GM23338 (cell line): ENCODE measurements at regions not wholly inside any gene's neighbourhood (a gene's known extent, or its start where the extent isn't known, plus 50 kb on each side); places are given as distances from the start of the nearest gene placed in this dataset.

ENCODE experiments used
- ATAC-seq: fragments of 200-7000 bp; cut with Tn5 transposase; 3 replicates; pipeline ENCODE4 v1.9.1; 2020
- DNase-seq: peaks from one replicate; pipeline ENCODE4 v3.0.0-alpha.2; 2015; ENCODE audit warnings: low spot score
- H2AFZ ChIP-seq: fragments of 200-600 bp; sonication (generic); 2 replicates; pipeline ENCODE4 v1.8.0; 2016; ENCODE audit warnings: antibody characterized with exemption, mild to moderate bottlenecking, moderate library complexity
- H3F3A ChIP-seq: fragments of 200-600 bp; sonication (generic); replicated peaks from 2 replicates; pipeline ENCODE4 v1.8.0; 2017; ENCODE audit warnings: antibody characterized with exemption, mixed run types, low read depth
- H3K27ac ChIP-seq: fragments of 200-600 bp; sonication (generic); 2 replicates; pipeline ENCODE4 v1.6.1; 2016; ENCODE audit warnings: low read depth
- H3K27me3 ChIP-seq: fragments of 200-600 bp; sonication (generic); 2 replicates; pipeline ENCODE4 v1.8.0; 2016; ENCODE audit warnings: mild to moderate bottlenecking, mixed run types, moderate library complexity; ENCODE audit not compliant: insufficient read depth
- H3K36me3 ChIP-seq: fragments of 200-600 bp; sonication (generic); 2 replicates; pipeline ENCODE4 v1.8.0; 2016; ENCODE audit warnings: mild to moderate bottlenecking; ENCODE audit not compliant: insufficient read depth
- H3K4me1 ChIP-seq: fragments of 200-600 bp; sonication (generic); 2 replicates; pipeline ENCODE4 v1.8.0; 2016; ENCODE audit warnings: mild to moderate bottlenecking, moderate library complexity; ENCODE audit not compliant: insufficient read depth
- H3K4me2 ChIP-seq: fragments of 200-600 bp; sonication (generic); 2 replicates; pipeline ENCODE4 v1.7.1; 2017; ENCODE audit warnings: mixed run types
- H3K4me3 ChIP-seq: fragments of 200-600 bp; sonication (generic); 2 replicates; pipeline ENCODE4 v1.6.1; 2016; ENCODE audit warnings: mixed run types
- H3K79me2 ChIP-seq: fragments of 200-600 bp; sonication (generic); replicated peaks from 2 replicates; pipeline ENCODE4 v1.8.0; 2017; ENCODE audit warnings: mild to moderate bottlenecking; ENCODE audit not compliant: insufficient read depth
- H3K9me2 ChIP-seq: fragments of 200-600 bp; sonication (generic); 2 replicates; pipeline ENCODE4 v1.8.0; 2017; ENCODE audit not compliant: insufficient read depth
- H4K20me1 ChIP-seq: fragments of 200-600 bp; sonication (generic); replicated peaks from 2 replicates; pipeline ENCODE4 v1.8.0; 2017; ENCODE audit warnings: mild to moderate bottlenecking; ENCODE audit not compliant: insufficient read depth
- H3K27ac Mint-ChIP-seq: 2 replicates; pipeline ENCODE4 v1.8.0; 2020; ENCODE audit warnings: inconsistent platforms, mild to moderate bottlenecking, moderate library complexity, mixed read lengths
- H3K27me3 Mint-ChIP-seq: 3 replicates; pipeline ENCODE4 v1.8.0; 2022; ENCODE audit warnings: low read depth, mild to moderate bottlenecking, moderate library complexity, mixed read lengths, inconsistent platforms; ENCODE audit not compliant: insufficient read depth, poor library complexity
- H3K36me3 Mint-ChIP-seq: 3 replicates; pipeline ENCODE4 v1.8.0; 2021; ENCODE audit warnings: low read depth, mild to moderate bottlenecking, inconsistent platforms, moderate library complexity, mixed read lengths
- H3K4me1 Mint-ChIP-seq: 3 replicates; pipeline ENCODE4 v1.8.0; 2020; ENCODE audit warnings: mild to moderate bottlenecking, inconsistent platforms, mixed read lengths
- H3K4me3 Mint-ChIP-seq: 3 replicates; pipeline ENCODE4 v1.8.0; 2021; ENCODE audit warnings: moderate library complexity, mild to moderate bottlenecking, inconsistent platforms, mixed read lengths
- H3K9me3 Mint-ChIP-seq: 3 replicates; pipeline ENCODE4 v1.8.0; 2020; ENCODE audit warnings: moderate library complexity, mild to moderate bottlenecking, inconsistent platforms, mixed read lengths
- CREB1 ChIP-seq: fragments of 250-450 bp; sonication (Bioruptor Pico); IDR thresholded peaks from 2 replicates; pipeline ENCODE4 v1.5.0; 2020; ENCODE audit warnings: low read depth, mild to moderate bottlenecking, moderate library complexity
- EZH2 ChIP-seq: fragments of 200-600 bp; sonication (generic); IDR thresholded peaks from one replicate; pipeline ENCODE4 v1.8.0; 2017; ENCODE audit warnings: antibody characterized with exemption, mild to moderate bottlenecking, low read depth; ENCODE audit not compliant: unreplicated experiment
- EZH2phosphoT487 ChIP-seq: fragments of 200-600 bp; sonication (generic); IDR thresholded peaks from one replicate; pipeline ENCODE4 v1.8.1; 2018; ENCODE audit warnings: antibody characterized with exemption; ENCODE audit not compliant: unreplicated experiment
- JUNB ChIP-seq: IDR thresholded peaks from one replicate; pipeline ENCODE4 v1.6.1; 2016; ENCODE audit warnings: antibody characterized with exemption; ENCODE audit not compliant: unreplicated experiment
- NANOG ChIP-seq: IDR thresholded peaks from 2 replicates; pipeline ENCODE4 v1.6.1; 2016; ENCODE audit warnings: antibody characterized with exemption, borderline replicate concordance
- POLR2AphosphoS5 ChIP-seq: IDR thresholded peaks from 2 replicates; pipeline ENCODE4 v1.6.1; 2016; ENCODE audit warnings: antibody characterized with exemption, low read depth
- REST ChIP-seq: IDR thresholded peaks from one replicate; pipeline ENCODE4 v1.6.1; 2018; ENCODE audit warnings: antibody characterized with exemption; ENCODE audit not compliant: unreplicated experiment
- STAT1 ChIP-seq: IDR thresholded peaks from one replicate; pipeline ENCODE4 v1.6.1; 2016; ENCODE audit warnings: antibody characterized with exemption; ENCODE audit not compliant: unreplicated experiment
- ZNF114 ChIP-seq: fragments of 250-450 bp; sonication (Bioruptor Pico); IDR thresholded peaks from 2 replicates; pipeline ENCODE4 v1.5.0; 2020; ENCODE audit warnings: mild to moderate bottlenecking, moderate library complexity
- ZNF331 ChIP-seq: fragments of 250-450 bp; sonication (Bioruptor Pico); IDR thresholded peaks from 2 replicates; pipeline ENCODE4 v1.5.0; 2020; ENCODE audit warnings: low read depth, mild to moderate bottlenecking, moderate library complexity
- ZNF462 ChIP-seq: fragments of 250-450 bp; sonication (Bioruptor Pico); IDR thresholded peaks from 2 replicates; pipeline ENCODE4 v1.5.0; 2020; ENCODE audit warnings: mild to moderate bottlenecking, moderate library complexity
- TF ChIP-seq, protein P1 (sequence below): IDR thresholded peaks from 2 replicates; pipeline ENCODE4 v1.6.1; 2016; ENCODE audit warnings: antibody characterized with exemption
- TF ChIP-seq, protein P2 (sequence below), 2 experiments: fragments of 200-600 bp in 1 of 2; sonication (generic) in 1 of 2; conservative IDR thresholded peaks; 2 replicates each; pipeline versions ENCODE4 v1.5.1 to v1.6.1; 2016 to 2017; ENCODE audit warnings: antibody characterized with exemption in 2 of 2, low read depth in 2 of 2, mild to moderate bottlenecking in 2 of 2, moderate library complexity in 1 of 2

GRCh38 chr11:41917900-41918299 is 458.4 kb upstream of the LRRC4C start:
- Histone ChIP-seq H3F3A (no peaks in the 10 kb centered on the region), H2AFZ (no peak overlapping the region), H3K36me3 (no peaks in the 10 kb centered on the region; the same call in 1 of the 2 replicates), H3K27me3 (no peaks in the 10 kb centered on the region), H3K4me2 (no peak overlapping the region), H4K20me1 (no peaks in the 10 kb centered on the region), H3K27ac (no peak overlapping the region), H3K79me2 (no peaks in the 10 kb centered on the region), H3K9me2 (0 out of 2 replicates have a peak, but pooled peaks cover 4% of the 10 kb centered on the region), H3K4me1 (peaks cover 10% of the 10 kb centered on the region), H3K4me3 (no peak overlapping the region)
- Mint-ChIP-seq H3K27me3 (no peaks in the 10 kb centered on the region), H3K4me1 (peaks cover 10% of the 10 kb centered on the region; the same call in 1 of the 3 replicates), H3K36me3 (peaks cover 18% of the 10 kb centered on the region; the same call in 2 of the 3 replicates), H3K27ac (no peak overlapping the region), H3K9me3 (peaks cover 78% of the 10 kb centered on the region), H3K4me3 (no peak overlapping the region)
- ATAC-seq (no peak), DNase-seq (no peak)
- TF ChIP-seq STAT1, result no peak
- TF ChIP-seq NANOG, result no peak
- no peak for TF ChIP-seq EZH2
- TF ChIP-seq, protein P1, sequence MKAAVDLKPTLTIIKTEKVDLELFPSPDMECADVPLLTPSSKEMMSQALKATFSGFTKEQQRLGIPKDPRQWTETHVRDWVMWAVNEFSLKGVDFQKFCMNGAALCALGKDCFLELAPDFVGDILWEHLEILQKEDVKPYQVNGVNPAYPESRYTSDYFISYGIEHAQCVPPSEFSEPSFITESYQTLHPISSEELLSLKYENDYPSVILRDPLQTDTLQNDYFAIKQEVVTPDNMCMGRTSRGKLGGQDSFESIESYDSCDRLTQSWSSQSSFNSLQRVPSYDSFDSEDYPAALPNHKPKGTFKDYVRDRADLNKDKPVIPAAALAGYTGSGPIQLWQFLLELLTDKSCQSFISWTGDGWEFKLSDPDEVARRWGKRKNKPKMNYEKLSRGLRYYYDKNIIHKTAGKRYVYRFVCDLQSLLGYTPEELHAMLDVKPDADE, result no peak
- TF ChIP-seq ZNF331, result no peak
- no peak for TF ChIP-seq EZH2phosphoT487
- TF ChIP-seq CREB1, result no peak
- TF ChIP-seq ZNF462 (CRISPR knock-in tag), result no peak
- TF ChIP-seq, protein P2, sequence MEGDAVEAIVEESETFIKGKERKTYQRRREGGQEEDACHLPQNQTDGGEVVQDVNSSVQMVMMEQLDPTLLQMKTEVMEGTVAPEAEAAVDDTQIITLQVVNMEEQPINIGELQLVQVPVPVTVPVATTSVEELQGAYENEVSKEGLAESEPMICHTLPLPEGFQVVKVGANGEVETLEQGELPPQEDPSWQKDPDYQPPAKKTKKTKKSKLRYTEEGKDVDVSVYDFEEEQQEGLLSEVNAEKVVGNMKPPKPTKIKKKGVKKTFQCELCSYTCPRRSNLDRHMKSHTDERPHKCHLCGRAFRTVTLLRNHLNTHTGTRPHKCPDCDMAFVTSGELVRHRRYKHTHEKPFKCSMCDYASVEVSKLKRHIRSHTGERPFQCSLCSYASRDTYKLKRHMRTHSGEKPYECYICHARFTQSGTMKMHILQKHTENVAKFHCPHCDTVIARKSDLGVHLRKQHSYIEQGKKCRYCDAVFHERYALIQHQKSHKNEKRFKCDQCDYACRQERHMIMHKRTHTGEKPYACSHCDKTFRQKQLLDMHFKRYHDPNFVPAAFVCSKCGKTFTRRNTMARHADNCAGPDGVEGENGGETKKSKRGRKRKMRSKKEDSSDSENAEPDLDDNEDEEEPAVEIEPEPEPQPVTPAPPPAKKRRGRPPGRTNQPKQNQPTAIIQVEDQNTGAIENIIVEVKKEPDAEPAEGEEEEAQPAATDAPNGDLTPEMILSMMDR (conservative IDR thresholded peaks at IDR 0.05; ENCODE audit: low read depth in 2 of 2), result no peak
- no peak for TF ChIP-seq POLR2AphosphoS5
- TF ChIP-seq ZNF114, result no peak
- no peak for TF ChIP-seq JUNB
- no peak for TF ChIP-seq REST
